GM19452 (cell line): ENCODE measurements at regions not wholly inside any gene's neighbourhood (a gene's known extent, or its start where the extent isn't known, plus 50 kb on each side); places are given as distances from the start of the nearest gene placed in this dataset.

Experiments
- ATAC-seq: cut with Tn5 transposase; IDR thresholded peaks from one replicate; pipeline ENCODE4 v1.9.1; 2021; ENCODE audit not compliant: unreplicated experiment

DNA sequence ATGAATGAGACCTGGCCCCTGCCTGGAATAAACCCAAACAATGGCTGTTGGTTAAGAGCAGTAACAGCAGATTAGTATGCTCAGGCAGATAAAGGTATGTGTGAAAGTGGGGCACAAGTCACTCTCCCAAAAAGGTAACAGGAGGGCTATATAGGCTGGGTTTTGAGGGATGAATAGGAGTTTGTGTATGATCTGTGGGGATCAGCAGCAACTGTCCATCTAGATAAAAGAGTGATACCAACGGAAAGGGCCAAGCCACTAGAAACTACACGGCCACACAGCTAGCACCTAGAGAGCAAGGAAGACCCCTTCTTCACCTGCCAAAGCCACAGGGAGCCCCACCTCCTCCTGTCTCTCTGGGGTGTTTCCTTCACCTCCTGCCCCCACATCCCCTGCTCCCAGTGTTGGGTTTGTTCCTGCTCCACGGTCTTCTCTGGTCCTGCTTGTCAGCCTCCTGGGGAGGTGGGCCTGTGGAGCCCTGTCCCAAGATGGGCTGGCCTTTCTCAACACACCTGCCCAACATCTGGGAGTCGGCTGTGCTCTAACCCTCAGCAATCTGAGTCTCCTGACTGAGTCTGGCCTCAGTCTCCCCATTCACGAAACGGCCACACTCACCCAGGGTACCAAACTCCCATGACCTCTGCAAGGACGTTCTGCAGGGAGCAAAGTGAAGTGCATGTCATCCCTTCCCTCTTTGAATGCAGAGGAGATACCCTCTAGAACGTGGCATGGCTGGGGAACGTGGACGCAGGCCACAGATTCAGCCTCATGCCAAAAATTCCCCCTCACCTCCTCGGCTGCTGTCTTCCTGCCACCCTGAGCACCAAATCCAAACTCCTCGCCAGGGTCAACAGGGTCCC is 108.2 kb downstream of the NCOR2 start:
- no peak for ATAC-seq

GRCh38 chr12:124458220-124458991 is 109.0 kb downstream of the NCOR2 start:
- no peak for ATAC-seq

GRCh38 chr12:124457287-124458219 is 109.9 kb downstream of the NCOR2 start:
- ATAC-seq, result peak; percentile 29

GRCh38 chr12:124456652-124457152 is 110.7 kb downstream of the NCOR2 start:
- ATAC-seq, result no peak

DNA sequence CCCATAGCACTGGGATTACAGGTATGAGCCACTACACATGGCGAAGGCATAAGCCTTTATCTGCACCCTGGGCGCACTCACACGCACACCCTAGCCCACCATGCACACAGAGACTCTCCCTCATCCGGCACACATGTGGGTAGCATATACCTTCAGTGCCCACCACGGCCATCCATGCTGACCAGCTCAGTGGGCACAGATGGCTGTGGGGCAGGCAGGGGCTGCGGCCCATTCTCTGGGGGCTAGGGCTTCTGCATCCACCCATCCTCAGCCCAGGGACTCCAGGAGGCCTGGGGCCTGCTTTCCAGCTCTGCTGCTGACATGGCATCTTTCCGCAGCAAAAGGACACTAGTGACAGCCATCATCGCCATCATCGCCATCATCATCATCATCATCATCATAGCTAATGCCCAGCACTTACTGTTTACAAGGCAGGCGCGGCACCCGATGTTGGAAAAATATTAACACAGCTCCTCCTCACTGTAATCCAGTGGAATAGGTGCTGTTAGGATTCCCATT is 111.2 kb downstream of the NCOR2 start:
- no peak for ATAC-seq

GRCh38 chr12:124455336-124455735 is 112.1 kb downstream of the NCOR2 start:
- no peak for ATAC-seq

DNA sequence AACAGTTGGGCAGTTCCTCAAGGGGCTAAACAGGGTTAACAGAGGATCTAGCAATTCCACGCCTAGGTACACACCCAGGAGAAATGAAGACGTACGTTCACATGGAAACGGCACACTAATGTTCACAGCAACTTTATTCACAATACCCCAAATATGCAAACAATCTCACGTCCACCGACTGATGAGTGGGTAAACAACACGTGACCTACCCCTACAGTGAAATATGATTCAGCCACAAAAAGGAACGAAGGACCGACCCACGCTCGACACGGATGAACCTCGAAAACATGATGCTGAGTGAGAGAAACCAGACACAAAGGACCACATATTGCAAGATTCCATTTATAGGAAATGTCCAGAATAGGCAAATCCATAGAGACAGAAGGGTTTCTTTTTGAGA is 112.7 kb downstream of the NCOR2 start:
- no peak for ATAC-seq

DNA sequence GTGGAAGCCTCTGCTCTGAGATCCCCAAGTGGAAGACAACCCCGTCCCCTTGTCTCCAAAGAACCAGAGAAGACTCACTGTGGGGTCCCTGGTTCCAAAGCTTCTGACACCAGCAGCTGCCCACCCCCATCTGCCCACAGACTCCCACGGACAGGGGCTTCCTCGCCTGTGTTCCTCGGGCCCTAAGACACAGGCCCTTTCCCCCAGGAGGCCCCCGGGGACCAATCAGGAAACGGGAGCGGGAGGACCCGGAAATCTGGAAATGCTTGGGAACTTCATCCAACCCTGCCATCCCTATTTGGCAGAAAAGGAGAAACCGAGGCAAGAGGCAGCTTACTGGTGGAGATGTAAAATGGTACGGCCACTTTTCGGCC is 113.1 kb downstream of the NCOR2 start:
- ATAC-seq, result no peak

DNA sequence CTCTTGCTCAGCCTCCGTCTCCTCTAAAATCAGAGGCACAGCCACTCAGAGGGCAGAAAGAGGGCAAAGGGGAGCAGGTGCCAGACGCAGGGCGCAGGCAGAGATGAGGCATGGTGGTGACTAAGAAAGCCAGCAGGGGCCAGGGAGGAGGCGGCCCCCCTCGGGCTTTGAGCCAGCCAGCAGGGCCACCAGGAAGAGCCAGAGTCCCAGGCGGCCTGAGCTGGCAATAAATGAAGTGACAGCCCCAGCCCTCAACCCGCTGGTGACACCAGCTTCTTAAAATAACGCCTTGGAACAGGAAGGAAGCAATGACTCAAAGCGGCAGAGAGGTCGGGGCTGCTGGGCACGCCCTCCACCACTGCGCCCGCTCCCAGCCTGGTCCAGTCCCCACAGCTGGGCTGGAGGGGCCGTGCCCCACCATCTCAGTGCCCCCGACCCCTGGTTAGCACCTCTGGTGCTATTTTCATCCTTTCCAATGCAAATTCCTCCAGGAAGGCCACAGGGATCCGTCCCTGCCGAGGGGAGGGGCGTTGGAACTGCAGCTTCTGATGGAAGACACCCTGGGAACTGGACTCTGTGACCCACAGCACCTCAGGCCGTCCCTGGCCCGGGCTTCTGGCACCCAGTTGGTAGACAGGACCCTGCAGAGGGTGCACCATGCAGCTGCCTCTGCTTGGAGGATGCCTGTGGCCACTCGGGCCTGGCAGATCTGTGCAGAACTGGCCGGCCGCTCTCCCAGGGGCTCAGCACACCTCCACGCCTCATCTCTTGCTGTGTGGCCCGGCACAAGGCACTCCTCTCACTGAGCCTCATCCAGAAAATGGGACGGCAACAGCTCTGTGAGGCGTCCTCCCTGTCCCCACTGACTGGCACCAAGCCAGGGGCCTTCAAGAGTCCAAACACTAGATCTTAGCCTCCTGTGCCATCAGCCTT is 113.7 kb downstream of the NCOR2 start:
- ATAC-seq, result peak; percentile 76

DNA sequence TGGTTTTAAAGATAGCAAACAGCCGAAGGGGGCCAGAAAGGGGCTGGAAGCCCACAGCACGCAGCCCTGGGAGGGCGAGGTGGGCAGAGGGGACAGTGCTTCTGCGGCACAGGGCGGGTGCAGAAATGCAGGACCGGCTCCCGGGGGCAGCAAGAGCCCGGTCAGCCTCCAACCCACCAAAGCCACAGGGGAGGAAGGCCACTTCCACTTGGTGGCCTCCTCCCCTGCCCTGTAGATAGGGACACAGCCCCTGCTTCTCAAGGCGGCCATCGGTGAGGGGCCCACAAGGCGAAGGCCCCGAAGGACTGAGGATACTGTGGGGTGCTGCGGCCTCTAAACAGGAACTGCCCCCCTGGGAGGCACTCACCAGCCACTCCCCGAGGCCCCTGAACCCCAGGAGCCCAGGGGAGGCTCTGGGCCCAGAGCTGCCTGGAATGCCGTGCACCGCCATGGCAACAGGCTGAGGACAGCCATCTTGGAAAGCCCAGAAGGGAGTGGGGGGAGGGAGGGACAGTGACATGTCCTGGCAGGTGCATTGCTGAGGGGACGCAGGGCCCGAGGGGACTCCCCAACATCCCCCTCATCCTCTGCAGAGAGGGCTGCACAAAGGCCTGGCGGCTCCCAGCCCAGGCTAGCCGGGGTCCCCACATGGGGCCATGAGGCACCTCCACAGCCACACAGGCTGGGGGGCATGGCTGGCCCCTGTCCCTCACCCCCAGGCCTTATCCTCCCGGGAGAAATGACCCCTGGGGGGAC is 114.7 kb downstream of the NCOR2 start:
- ATAC-seq, result no peak

DNA sequence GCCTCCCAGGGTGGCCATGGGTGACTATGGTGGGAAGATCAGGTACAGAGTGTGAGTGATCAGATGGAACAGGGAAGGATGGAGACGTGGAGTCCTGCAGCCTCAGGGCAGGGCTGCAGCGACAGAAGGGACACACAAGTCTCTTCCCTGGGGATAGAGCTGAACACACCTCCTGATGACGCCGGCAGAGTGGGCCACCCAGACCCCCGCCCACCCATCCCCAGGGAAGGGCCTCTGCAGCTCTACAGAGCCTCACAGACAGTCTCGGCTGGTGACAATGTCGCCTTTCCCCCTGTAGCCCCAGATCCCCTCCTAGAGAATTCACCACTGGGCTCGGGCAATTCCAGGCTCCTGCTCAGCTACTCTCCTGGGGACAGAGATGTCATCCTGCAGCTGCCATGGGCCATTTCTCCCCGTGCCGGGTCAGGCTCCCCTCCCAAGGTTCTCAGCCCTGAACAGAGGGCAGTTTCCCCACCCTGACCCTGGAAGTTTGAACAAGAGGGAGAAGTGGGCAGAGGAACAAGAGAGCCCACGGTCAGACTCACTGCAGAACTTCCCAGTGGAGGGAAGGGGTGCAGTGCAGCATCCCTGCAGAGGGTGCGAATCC is 115.7 kb downstream of the NCOR2 start:
- no peak for ATAC-seq

DNA sequence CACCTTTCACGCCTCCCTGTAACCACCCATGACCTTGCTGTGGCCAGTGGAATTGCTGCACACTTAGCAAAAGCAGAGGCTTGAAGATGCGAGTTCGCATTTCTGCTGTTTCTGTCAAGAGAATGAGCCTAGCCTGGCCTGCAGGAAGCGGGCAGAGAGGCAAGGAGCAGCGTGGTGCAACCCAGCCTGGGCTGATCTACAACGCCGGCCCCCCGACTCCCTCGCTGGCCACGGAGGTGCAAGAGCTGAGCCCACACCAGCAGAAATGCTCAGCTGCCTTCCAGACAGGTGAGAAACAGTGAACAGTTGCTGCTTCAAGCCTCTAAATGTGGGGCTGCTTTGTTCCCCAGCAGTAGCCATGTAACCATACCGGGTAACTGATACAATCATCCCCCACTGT is 116.4 kb downstream of the NCOR2 start:
- ATAC-seq, result no peak

DNA sequence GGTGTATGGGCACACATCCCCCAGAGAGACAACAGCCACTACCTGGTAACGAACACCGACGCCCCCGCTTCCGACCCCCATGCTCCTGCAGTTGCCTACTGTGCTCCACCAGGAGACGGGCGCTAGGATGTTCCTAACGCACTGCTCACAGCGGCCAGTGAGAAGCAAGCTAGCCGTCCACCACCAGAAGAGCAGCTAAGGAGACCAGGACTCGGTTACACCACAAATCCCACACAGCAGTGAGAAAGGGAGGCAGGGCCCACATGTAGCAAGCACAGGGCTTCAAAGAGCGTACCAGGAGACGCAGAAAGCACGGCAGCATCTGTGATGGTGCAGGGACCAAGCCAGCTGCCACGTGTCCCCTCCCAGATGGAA is 117.0 kb downstream of the NCOR2 start:
- no peak for ATAC-seq

- ATAC-seq, result no peak
Measured at GRCh38 chr12:124449623-124450375, 117.6 kb downstream of the NCOR2 start.

- ATAC-seq, result no peak
Measured at GRCh38 chr12:124448955-124449622, 118.3 kb downstream of the NCOR2 start.

GRCh38 chr12:124448241-124448954 is 119.0 kb downstream of the NCOR2 start:
- ATAC-seq, result no peak

DNA sequence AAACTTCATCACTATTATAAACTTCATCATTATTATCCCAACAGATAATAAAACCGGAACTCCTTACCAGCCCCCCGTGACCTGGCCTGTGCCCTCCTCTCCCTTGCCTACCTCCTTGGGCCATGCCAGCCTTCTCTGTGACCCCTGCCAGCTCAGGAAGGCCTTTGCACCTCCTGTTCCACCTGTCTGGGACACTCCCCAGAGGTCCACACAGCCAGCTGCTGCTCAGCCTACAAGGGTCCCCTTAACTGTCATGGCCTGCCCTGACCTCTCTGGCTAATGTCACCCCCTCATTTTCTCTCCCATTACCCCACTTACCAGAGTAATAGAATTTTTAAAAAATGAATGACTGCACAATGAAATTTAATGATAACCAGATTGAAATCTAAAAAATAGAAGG is 121.0 kb downstream of the NCOR2 start:
- no peak for ATAC-seq
